ENCODE measurements at regions not wholly inside any gene's neighbourhood (a gene's known extent, or its start where the extent isn't known, plus 50 kb on each side); places are given as distances from the start of the nearest gene placed in this dataset.
"Not testable (repeated sequence)": the region's sequence is repeated elsewhere in the genome, so short reads cannot be mapped to it uniquely, and the experiment has no call there.

- Histone ChIP-seq H3K4me1 (ENCODE audit: control insufficient read depth, insufficient read depth, low read length) (no peaks in the 10 kb centered on the region), H3K36me3 (ENCODE audit: control insufficient read depth, insufficient read depth, low read length) (no peaks in the 10 kb centered on the region), H3K4me3 (ENCODE audit: low read depth, low read length) (no peak overlapping the region), H3K27ac (ENCODE audit: low read depth, low read length) (no peak overlapping the region), H3K27me3 (ENCODE audit: control insufficient read depth, insufficient read depth, low read length) (no peaks in the 10 kb centered on the region), H3K9ac (ENCODE audit: low read depth, low read length) (no peak overlapping the region), H3K9me3 (ENCODE audit: control insufficient read depth, insufficient read depth, low read length) (no peaks in the 10 kb centered on the region)
Measured at GRCh38 chr6:144397141-144397540, 112.0 kb downstream of the UTRN start.

GRCh38 chr6:144400321-144400720 lies 115.2 kb downstream of the UTRN start:
- Histone ChIP-seq H3K36me3 (ENCODE audit: control insufficient read depth, insufficient read depth, low read length) (no peaks in the 10 kb centered on the region), H3K27me3 (ENCODE audit: control insufficient read depth, insufficient read depth, low read length) (no peaks in the 10 kb centered on the region), H3K4me3 (ENCODE audit: low read depth, low read length) (no peak overlapping the region), H3K9me3 (ENCODE audit: control insufficient read depth, insufficient read depth, low read length) (no peaks in the 10 kb centered on the region), H3K27ac (ENCODE audit: low read depth, low read length) (no peak overlapping the region), H3K9ac (ENCODE audit: low read depth, low read length) (no peak overlapping the region), H3K4me1 (ENCODE audit: control insufficient read depth, insufficient read depth, low read length) (peaks cover 3% of the 10 kb centered on the region; the same call in 1 of the 2 replicates)

GRCh38 chr6:144401736-144402733 lies 116.9 kb downstream of the UTRN start:
- H3K36me3 ChIP-seq (ENCODE audit: control insufficient read depth, insufficient read depth, low read length): no peaks in the 10 kb centered on the region
- H3K27ac ChIP-seq (ENCODE audit: low read depth, low read length): no peak overlapping the region
- H3K4me3 ChIP-seq (ENCODE audit: low read depth, low read length): no peak overlapping the region
- H3K9ac ChIP-seq (ENCODE audit: low read depth, low read length): no peak overlapping the region
- no peaks in the 10 kb centered on the region for H3K27me3 ChIP-seq (ENCODE audit: control insufficient read depth, insufficient read depth, low read length)
- peaks cover 9% of the 10 kb centered on the region; the same call in 1 of the 2 replicates for H3K4me1 ChIP-seq (ENCODE audit: control insufficient read depth, insufficient read depth, low read length)
- no peaks in the 10 kb centered on the region for H3K9me3 ChIP-seq (ENCODE audit: control insufficient read depth, insufficient read depth, low read length)

- H3K36me3 ChIP-seq (ENCODE audit: control insufficient read depth, insufficient read depth, low read length): no peaks in the 10 kb centered on the region
Measured at GRCh38 chr6:144402750-144403149, 117.6 kb downstream of the UTRN start.

GRCh38 chr6:144405163-144405562 lies 120.0 kb downstream of the UTRN start:
- no peaks in the 10 kb centered on the region for H3K9me3 ChIP-seq (ENCODE audit: control insufficient read depth, insufficient read depth, low read length)
- H3K27me3 ChIP-seq (ENCODE audit: control insufficient read depth, insufficient read depth, low read length): no peaks in the 10 kb centered on the region
- no peak overlapping the region for H3K4me3 ChIP-seq (ENCODE audit: low read depth, low read length)
- no peak overlapping the region for H3K27ac ChIP-seq (ENCODE audit: low read depth, low read length)
- peaks cover 16% of the 10 kb centered on the region for H3K4me1 ChIP-seq (ENCODE audit: control insufficient read depth, insufficient read depth, low read length)
- H3K9ac ChIP-seq (ENCODE audit: low read depth, low read length): no peak overlapping the region
- no peaks in the 10 kb centered on the region for H3K36me3 ChIP-seq (ENCODE audit: control insufficient read depth, insufficient read depth, low read length)

More at GRCh38 chr6:144402750-144403149, 117.6 kb downstream of the UTRN start:
- no peak overlapping the region for H3K9ac ChIP-seq (ENCODE audit: low read depth, low read length)
- H3K9me3 ChIP-seq (ENCODE audit: control insufficient read depth, insufficient read depth, low read length): no peaks in the 10 kb centered on the region
- peaks cover 9% of the 10 kb centered on the region; the same call in 1 of the 2 replicates for H3K4me1 ChIP-seq (ENCODE audit: control insufficient read depth, insufficient read depth, low read length)
- no peaks in the 10 kb centered on the region for H3K27me3 ChIP-seq (ENCODE audit: control insufficient read depth, insufficient read depth, low read length)
- H3K4me3 ChIP-seq (ENCODE audit: low read depth, low read length): no peak overlapping the region
- no peak overlapping the region for H3K27ac ChIP-seq (ENCODE audit: low read depth, low read length)

- no peak overlapping the region for H3K9ac ChIP-seq (ENCODE audit: low read depth, low read length)
- no peaks in the 10 kb centered on the region for H3K27me3 ChIP-seq (ENCODE audit: control insufficient read depth, insufficient read depth, low read length)
- H3K9me3 ChIP-seq (ENCODE audit: control insufficient read depth, insufficient read depth, low read length): no peaks in the 10 kb centered on the region
- no peak overlapping the region for H3K27ac ChIP-seq (ENCODE audit: low read depth, low read length)
- no peaks in the 10 kb centered on the region for H3K36me3 ChIP-seq (ENCODE audit: control insufficient read depth, insufficient read depth, low read length)
- H3K4me1 ChIP-seq (ENCODE audit: control insufficient read depth, insufficient read depth, low read length): peaks cover 16% of the 10 kb centered on the region
- H3K4me3 ChIP-seq (ENCODE audit: low read depth, low read length): no peak overlapping the region
Measured at GRCh38 chr6:144406796-144407195, 121.7 kb downstream of the UTRN start.

- no peaks in the 10 kb centered on the region for H3K9me3 ChIP-seq (ENCODE audit: control insufficient read depth, insufficient read depth, low read length)
- no peak overlapping the region for H3K4me3 ChIP-seq (ENCODE audit: low read depth, low read length)
- H3K4me1 ChIP-seq (ENCODE audit: control insufficient read depth, insufficient read depth, low read length): peaks cover 16% of the 10 kb centered on the region
- no peaks in the 10 kb centered on the region for H3K27me3 ChIP-seq (ENCODE audit: control insufficient read depth, insufficient read depth, low read length)
- no peaks in the 10 kb centered on the region for H3K36me3 ChIP-seq (ENCODE audit: control insufficient read depth, insufficient read depth, low read length)
- H3K9ac ChIP-seq (ENCODE audit: low read depth, low read length): no peak overlapping the region
- no peak overlapping the region for H3K27ac ChIP-seq (ENCODE audit: low read depth, low read length)
Measured at GRCh38 chr6:144408161-144408560, 123.0 kb downstream of the UTRN start.

GRCh38 chr6:144410059-144410458 lies 124.9 kb downstream of the UTRN start:
- H3K27ac ChIP-seq (ENCODE audit: low read depth, low read length): no peak overlapping the region
- no peaks in the 10 kb centered on the region for H3K36me3 ChIP-seq (ENCODE audit: control insufficient read depth, insufficient read depth, low read length)
- no peak overlapping the region for H3K9ac ChIP-seq (ENCODE audit: low read depth, low read length)
- H3K4me1 ChIP-seq (ENCODE audit: control insufficient read depth, insufficient read depth, low read length): peaks cover 14% of the 10 kb centered on the region
- H3K9me3 ChIP-seq (ENCODE audit: control insufficient read depth, insufficient read depth, low read length): no peaks in the 10 kb centered on the region
- H3K4me3 ChIP-seq (ENCODE audit: low read depth, low read length): no peak overlapping the region
- H3K27me3 ChIP-seq (ENCODE audit: control insufficient read depth, insufficient read depth, low read length): no peaks in the 10 kb centered on the region

- not testable (repeated sequence) for H3K27me3 ChIP-seq (ENCODE audit: control insufficient read depth, insufficient read depth, low read length); H3K27ac ChIP-seq (ENCODE audit: low read depth, low read length); H3K9ac ChIP-seq (ENCODE audit: low read depth, low read length); H3K4me3 ChIP-seq (ENCODE audit: low read depth, low read length); H3K36me3 ChIP-seq (ENCODE audit: control insufficient read depth, insufficient read depth, low read length); H3K9me3 ChIP-seq (ENCODE audit: control insufficient read depth, insufficient read depth, low read length)
- peaks cover 10% of the 10 kb centered on the region for H3K4me1 ChIP-seq (ENCODE audit: control insufficient read depth, insufficient read depth, low read length)
Measured at GRCh38 chr6:144410574-144410973, 125.4 kb downstream of the UTRN start.

- no peaks in the 10 kb centered on the region for H3K27me3 ChIP-seq (ENCODE audit: control insufficient read depth, insufficient read depth, low read length)
- no peak overlapping the region for H3K27ac ChIP-seq (ENCODE audit: low read depth, low read length)
- H3K4me3 ChIP-seq (ENCODE audit: low read depth, low read length): no peak overlapping the region
- peaks cover 7% of the 10 kb centered on the region; the same call in 1 of the 2 replicates for H3K4me1 ChIP-seq (ENCODE audit: control insufficient read depth, insufficient read depth, low read length)
- H3K9ac ChIP-seq (ENCODE audit: low read depth, low read length): no peak overlapping the region
- H3K9me3 ChIP-seq (ENCODE audit: control insufficient read depth, insufficient read depth, low read length): no peaks in the 10 kb centered on the region
- no peaks in the 10 kb centered on the region for H3K36me3 ChIP-seq (ENCODE audit: control insufficient read depth, insufficient read depth, low read length)
Measured at GRCh38 chr6:144411531-144412165, 126.5 kb downstream of the UTRN start.

GRCh38 chr6:144413418-144413817 lies 128.3 kb downstream of the UTRN start:
- no peak overlapping the region for H3K9ac ChIP-seq (ENCODE audit: low read depth, low read length)
- H3K9me3 ChIP-seq (ENCODE audit: control insufficient read depth, insufficient read depth, low read length): no peaks in the 10 kb centered on the region
- 0 out of 2 replicates have a peak, but pooled peaks cover under 1% of the 10 kb centered on the region for H3K4me1 ChIP-seq (ENCODE audit: control insufficient read depth, insufficient read depth, low read length)
- no peaks in the 10 kb centered on the region for H3K36me3 ChIP-seq (ENCODE audit: control insufficient read depth, insufficient read depth, low read length)
- no peaks in the 10 kb centered on the region for H3K27me3 ChIP-seq (ENCODE audit: control insufficient read depth, insufficient read depth, low read length)
- H3K27ac ChIP-seq (ENCODE audit: low read depth, low read length): no peak overlapping the region
- H3K4me3 ChIP-seq (ENCODE audit: low read depth, low read length): no peak overlapping the region

All from HUES48 (cell line).